VCaP (cell line): ENCODE measurements at regions not wholly inside any gene's neighbourhood (a gene's known extent, or its start where the extent isn't known, plus 50 kb on each side); places are given as distances from the start of the nearest gene placed in this dataset.

Experiments used
- H3K27ac ChIP-seq: fragments of 450-650 bp; 2 replicates; pipeline ENCODE4 v1.5.1; 2017
- TF ChIP-seq, protein P1 (sequence below): fragments of 450-650 bp; conservative IDR thresholded peaks from 2 replicates; pipeline ENCODE4 v1.5.1; 2017; ENCODE audit warnings: mild to moderate bottlenecking, moderate library complexity

DNA sequence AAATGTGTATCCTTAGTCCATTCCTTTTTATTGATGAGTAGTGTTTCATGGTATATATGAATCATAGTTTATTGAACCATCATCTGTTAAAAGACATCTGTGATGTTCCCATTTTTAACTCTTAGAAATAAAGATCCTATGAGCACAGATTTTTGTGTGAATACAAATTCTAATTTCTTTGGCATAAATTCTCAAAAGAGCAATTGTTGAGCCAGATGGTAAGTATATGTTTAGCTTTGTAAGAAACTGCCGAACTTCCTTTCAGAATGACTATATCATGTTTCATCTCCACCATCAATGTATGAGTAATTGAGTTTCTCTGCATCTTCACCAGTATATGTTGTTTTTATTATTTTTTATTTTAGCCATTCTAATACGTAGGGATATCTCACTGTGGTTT is 526.4 kb downstream of the CDH10 start:
- TF ChIP-seq, protein P1, sequence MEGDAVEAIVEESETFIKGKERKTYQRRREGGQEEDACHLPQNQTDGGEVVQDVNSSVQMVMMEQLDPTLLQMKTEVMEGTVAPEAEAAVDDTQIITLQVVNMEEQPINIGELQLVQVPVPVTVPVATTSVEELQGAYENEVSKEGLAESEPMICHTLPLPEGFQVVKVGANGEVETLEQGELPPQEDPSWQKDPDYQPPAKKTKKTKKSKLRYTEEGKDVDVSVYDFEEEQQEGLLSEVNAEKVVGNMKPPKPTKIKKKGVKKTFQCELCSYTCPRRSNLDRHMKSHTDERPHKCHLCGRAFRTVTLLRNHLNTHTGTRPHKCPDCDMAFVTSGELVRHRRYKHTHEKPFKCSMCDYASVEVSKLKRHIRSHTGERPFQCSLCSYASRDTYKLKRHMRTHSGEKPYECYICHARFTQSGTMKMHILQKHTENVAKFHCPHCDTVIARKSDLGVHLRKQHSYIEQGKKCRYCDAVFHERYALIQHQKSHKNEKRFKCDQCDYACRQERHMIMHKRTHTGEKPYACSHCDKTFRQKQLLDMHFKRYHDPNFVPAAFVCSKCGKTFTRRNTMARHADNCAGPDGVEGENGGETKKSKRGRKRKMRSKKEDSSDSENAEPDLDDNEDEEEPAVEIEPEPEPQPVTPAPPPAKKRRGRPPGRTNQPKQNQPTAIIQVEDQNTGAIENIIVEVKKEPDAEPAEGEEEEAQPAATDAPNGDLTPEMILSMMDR: no peak
- no peak overlapping the region for H3K27ac ChIP-seq

DNA sequence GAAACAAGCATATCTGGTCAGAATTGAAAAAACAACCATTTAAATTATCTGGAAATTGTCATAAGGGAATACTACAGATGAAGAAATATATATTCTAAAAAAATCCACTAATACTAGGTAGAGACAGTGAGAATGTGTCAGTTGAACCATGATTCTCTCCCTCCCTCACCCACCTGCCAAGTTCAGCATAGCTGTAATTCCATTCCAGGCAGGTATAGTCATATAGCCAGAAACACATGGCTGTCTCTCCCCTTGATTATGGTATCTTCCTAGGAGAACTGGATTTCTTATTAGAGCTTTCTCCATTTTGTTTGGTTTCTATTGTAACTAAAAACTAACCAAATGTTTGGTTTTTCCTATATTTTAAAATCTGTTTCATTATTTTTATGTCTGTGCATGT is 509.2 kb downstream of the CDH10 start:
- TF ChIP-seq, protein P1: no peak
- no peak overlapping the region for H3K27ac ChIP-seq

DNA sequence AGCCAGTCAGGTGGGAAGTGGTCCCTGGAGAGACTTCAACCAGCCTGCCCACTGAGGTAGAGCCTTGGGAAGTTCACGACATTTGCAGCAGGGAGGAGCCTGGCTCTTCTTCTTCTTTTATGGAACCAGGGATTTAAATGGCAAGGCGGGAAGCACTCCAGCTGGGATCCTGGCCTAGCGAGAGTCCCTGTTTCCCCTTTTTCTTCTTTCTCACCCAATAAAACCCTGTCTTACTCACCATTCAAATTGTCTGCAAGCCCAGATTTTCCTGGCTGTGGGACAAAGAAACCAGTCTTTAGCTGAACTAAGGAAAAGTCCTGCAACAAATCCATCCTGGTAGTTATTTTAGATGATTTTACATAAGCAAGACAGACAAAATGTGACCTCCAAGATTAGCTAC is 503.7 kb downstream of the CDH10 start:
- TF ChIP-seq, protein P1: no peak
- H3K27ac ChIP-seq: no peak overlapping the region

DNA sequence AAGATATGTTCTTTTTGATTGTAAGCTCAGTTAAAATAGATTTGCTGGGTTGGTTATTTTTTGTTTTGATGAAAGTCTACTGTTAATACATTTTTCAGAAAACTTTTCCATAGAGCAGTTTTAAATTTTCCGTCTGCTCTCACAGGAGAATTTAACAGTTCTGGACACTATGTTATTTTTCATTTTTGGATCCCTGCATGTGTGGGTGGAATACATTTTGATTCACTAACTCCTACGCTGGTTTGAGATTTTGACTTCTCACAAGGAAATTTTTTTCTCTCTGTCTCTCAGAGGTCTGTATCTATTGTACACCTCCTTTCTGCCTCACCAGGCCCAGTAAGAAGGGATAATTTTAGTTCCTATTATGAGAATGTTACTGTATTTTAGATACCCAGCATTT is 502.4 kb downstream of the CDH10 start:
- no peak overlapping the region for H3K27ac ChIP-seq
- TF ChIP-seq, protein P1: no peak

DNA sequence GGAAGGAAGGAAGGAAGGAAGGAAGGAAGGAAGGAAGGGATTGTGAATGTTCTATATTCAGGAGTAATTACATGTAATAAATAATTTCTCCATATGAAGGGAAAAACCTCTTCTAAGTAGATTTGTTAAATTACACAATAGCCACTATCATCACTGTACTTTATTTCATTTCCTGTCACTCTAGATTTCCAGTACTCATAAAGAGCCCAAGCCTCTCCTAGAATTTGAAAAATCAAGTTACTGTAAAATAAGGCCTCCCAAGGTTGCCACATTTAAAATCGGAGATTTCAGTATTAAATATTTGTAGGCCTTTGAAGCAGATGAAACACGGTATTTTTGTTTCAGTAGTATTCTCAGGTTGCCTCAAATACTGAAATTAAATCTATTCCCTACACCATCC is 499.0 kb downstream of the CDH10 start:
- TF ChIP-seq, protein P1: no peak
- H3K27ac ChIP-seq: no peak overlapping the region

DNA sequence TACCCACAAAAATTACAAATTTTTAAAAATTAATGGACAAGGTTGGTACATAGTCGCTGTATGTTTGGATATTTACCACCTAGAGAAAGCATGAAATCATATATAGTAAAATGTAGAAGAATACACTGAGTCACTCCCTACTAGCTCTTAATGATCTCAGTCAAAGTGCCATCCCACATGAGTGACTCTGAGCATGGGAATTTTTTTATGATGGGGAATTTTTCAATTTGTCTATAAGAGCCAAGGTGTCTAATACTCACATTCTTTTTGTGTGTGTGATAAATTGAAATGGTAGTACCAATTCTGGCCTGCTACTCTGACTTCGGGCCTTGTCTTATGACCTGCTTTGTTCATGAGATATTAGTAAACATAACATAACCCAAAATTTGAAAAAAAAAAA is 483.2 kb downstream of the CDH10 start:
- no peak overlapping the region for H3K27ac ChIP-seq
- TF ChIP-seq, protein P1: no peak

DNA sequence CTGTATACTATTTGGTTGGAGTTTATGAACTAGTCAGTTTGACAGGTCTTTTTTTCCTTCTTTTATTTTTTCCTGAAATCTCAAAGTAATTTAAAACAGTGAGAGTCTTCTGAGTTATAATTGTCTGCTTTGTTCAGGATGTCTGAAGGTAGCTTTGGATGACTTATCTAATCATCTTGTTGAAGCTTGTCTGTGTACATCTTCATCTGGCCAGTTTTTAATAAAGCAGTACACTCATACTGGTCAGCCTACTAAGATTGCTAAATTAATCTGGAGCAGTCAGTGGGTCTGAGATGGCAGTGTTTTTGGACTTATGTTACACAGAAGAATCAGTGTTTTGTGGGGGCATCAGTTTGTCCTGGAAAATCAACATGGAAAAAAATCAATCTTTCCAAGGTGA is 482.4 kb downstream of the CDH10 start:
- TF ChIP-seq, protein P1: no peak
- H3K27ac ChIP-seq: no peak overlapping the region

DNA sequence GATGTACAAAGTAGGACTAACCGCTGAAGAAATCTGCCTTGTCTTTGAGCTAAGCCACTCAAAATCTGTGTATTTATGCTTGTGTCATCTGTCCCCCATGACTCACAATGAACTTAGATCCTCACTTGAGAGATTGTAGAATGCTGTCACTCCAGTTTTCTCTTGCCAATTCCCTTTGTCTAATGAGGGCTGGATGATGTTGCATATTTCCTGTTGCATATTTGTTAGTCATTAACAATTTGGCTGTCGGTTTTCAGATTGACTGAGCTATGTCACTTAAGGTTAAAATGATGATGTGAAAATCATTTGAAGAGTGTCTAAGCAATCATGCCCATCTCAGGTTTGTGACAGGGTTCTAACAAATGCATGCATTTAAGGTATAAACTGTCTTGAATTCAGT is 481.7 kb downstream of the CDH10 start:
- no peak overlapping the region for H3K27ac ChIP-seq
- TF ChIP-seq, protein P1: no peak
